Mesenchymal stem cell (in vitro differentiated cells and primary cell): ENCODE measurements at regions not wholly inside any gene's neighbourhood (a gene's known extent, or its start where the extent isn't known, plus 50 kb on each side); places are given as distances from the start of the nearest gene placed in this dataset.

ENCODE experiments used
- DNase-seq: peaks from one replicate; pipeline ENCODE4 v3.0.0-alpha.2; 2013
- H2AFZ ChIP-seq: one replicate; pipeline ENCODE4 v1.6.1; 2013; ENCODE audit warnings: low read depth, mild to moderate bottlenecking, control low read depth, inconsistent platforms, low read length, moderate library complexity
- H2AK5ac ChIP-seq: 2 replicates; pipeline ENCODE4 v1.6.1; 2013; ENCODE audit warnings: low read length, moderate library complexity, mild to moderate bottlenecking, inconsistent platforms; ENCODE audit not compliant: severe bottlenecking
- H2BK120ac ChIP-seq: one replicate; pipeline ENCODE4 v1.6.1; 2013; ENCODE audit warnings: low read depth, mild to moderate bottlenecking, inconsistent platforms, low read length, moderate library complexity
- H2BK12ac ChIP-seq, 2 experiments: one replicate each; pipeline ENCODE4 v1.6.1; 2013; ENCODE audit warnings: inconsistent platforms in 2 of 2, low read length in 2 of 2, mild to moderate bottlenecking in 2 of 2, moderate library complexity in 2 of 2, control low read depth in 1 of 2
- H2BK15ac ChIP-seq: one replicate; pipeline ENCODE4 v1.6.1; 2013; ENCODE audit warnings: mild to moderate bottlenecking, low read depth, inconsistent platforms; ENCODE audit not compliant: poor library complexity, severe bottlenecking
- H2BK5ac ChIP-seq: 2 replicates; pipeline ENCODE4 v1.6.1; 2013; ENCODE audit warnings: low read depth, mild to moderate bottlenecking, low read length, control low read depth, inconsistent platforms; ENCODE audit not compliant: poor library complexity, severe bottlenecking
- H3K14ac ChIP-seq, 2 experiments: one replicate each; pipeline ENCODE4 v1.6.1; 2013; ENCODE audit warnings: inconsistent platforms in 2 of 2, low read length in 2 of 2, control low read depth in 1 of 2, mild to moderate bottlenecking in 1 of 2, moderate library complexity in 1 of 2
- H3K18ac ChIP-seq, 2 experiments: one replicate each; pipeline ENCODE4 v1.6.1; 2013; ENCODE audit warnings: inconsistent platforms in 2 of 2, low read length in 2 of 2, control low read depth in 1 of 2, low read depth in 1 of 2, mild to moderate bottlenecking in 1 of 2
- H3K23ac ChIP-seq, 2 experiments: one replicate each; pipeline ENCODE4 v1.6.1; 2013; ENCODE audit warnings: inconsistent platforms in 2 of 2, low read length in 2 of 2, mild to moderate bottlenecking in 2 of 2, moderate library complexity in 2 of 2, control low read depth in 1 of 2
- H3K27ac ChIP-seq: 2 replicates; pipeline ENCODE4 v1.5.1; 2013; ENCODE audit warnings: mild to moderate bottlenecking, moderate library complexity, low read length, control low read depth, inconsistent platforms; ENCODE audit not compliant: poor library complexity, severe bottlenecking
- H3K27me3 ChIP-seq, 2 experiments: 2 replicates each; pipeline versions ENCODE4 v1.6.1 to v1.7.0; 2013; ENCODE audit warnings: low read length in 2 of 2, mild to moderate bottlenecking in 2 of 2, moderate library complexity in 2 of 2, control low read depth in 1 of 2, inconsistent platforms in 1 of 2; ENCODE audit not compliant: control insufficient read depth in 1 of 2, insufficient read depth in 1 of 2
- H3K36me3 ChIP-seq, 2 experiments: 2 replicates each; pipeline versions ENCODE4 v1.6.1 to v1.7.0; 2013; ENCODE audit warnings: low read length in 2 of 2, control low read depth in 1 of 2, inconsistent platforms in 1 of 2, low read depth in 1 of 2, mild to moderate bottlenecking in 1 of 2; ENCODE audit not compliant: insufficient read depth in 2 of 2, control insufficient read depth in 1 of 2
- H3K4ac ChIP-seq, 2 experiments: one replicate each; pipeline ENCODE4 v1.6.1; 2013; ENCODE audit warnings: inconsistent platforms in 2 of 2, low read length in 2 of 2, mild to moderate bottlenecking in 2 of 2, moderate library complexity in 2 of 2, control low read depth in 1 of 2, low read depth in 1 of 2
- H3K4me1 ChIP-seq: 2 replicates; pipeline ENCODE4 v1.6.1; 2013; ENCODE audit warnings: low read depth, low read length, control low read depth; ENCODE audit not compliant: control insufficient read depth, insufficient read depth
- H3K4me2 ChIP-seq: 2 replicates; pipeline ENCODE4 v1.6.1; 2013; ENCODE audit warnings: low read length, mild to moderate bottlenecking, inconsistent platforms; ENCODE audit not compliant: poor library complexity, severe bottlenecking
- H3K4me3 ChIP-seq, 2 experiments: 2 replicates each; pipeline versions ENCODE4 v1.5.1 to v1.7.0; 2013; ENCODE audit warnings: low read length in 2 of 2, mild to moderate bottlenecking in 2 of 2, control low read depth in 1 of 2, low read depth in 1 of 2; ENCODE audit not compliant: insufficient read depth in 1 of 2
- H3K79me1 ChIP-seq: replicated peaks from 2 replicates; pipeline ENCODE4 v1.6.1; 2013; ENCODE audit warnings: mild to moderate bottlenecking, control low read depth, low read length, inconsistent platforms; ENCODE audit not compliant: poor library complexity, severe bottlenecking
- H3K9ac ChIP-seq: 2 replicates; pipeline ENCODE4 v1.7.0; 2013; ENCODE audit warnings: mild to moderate bottlenecking, low read length, moderate library complexity
- H3K9me3 ChIP-seq: 2 replicates; pipeline ENCODE4 v1.7.0; 2013; ENCODE audit warnings: mild to moderate bottlenecking, low read length; ENCODE audit not compliant: control insufficient read depth
- H4K8ac ChIP-seq: one replicate; pipeline ENCODE4 v1.6.1; 2013; ENCODE audit warnings: inconsistent platforms, mild to moderate bottlenecking, low read length, moderate library complexity
- H4K91ac ChIP-seq: one replicate; pipeline ENCODE4 v1.6.1; 2013; ENCODE audit warnings: mild to moderate bottlenecking, low read length, inconsistent platforms
- WGBS: methylation state at CpG from one replicate; pipeline ENCODE4 v1.1.7; 2013; ENCODE audit warnings: mixed read lengths; 5-methylcytosine and 5-hydroxymethylcytosine counted together

DNA sequence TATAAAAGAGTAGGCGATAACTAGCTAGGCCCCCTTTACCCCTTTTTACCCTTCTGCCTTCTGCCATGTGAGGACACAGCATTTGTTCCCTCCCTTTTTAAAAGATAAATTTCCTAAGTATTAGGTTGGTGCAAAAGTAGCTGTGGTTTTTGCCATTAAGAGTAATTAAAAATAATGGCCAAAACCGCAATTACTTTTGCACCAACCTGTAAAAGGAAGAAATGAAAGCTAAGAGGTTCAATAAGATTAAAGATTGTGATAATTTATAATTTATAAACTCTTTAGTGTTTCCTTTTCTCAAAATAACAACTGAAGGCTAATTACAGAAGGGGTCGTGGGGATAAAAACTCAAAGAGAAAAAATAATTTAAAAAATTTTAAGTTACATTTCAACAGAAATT lies 283.5 kb upstream of the PDZRN3 start:
- Histone ChIP-seq H2BK12ac (no peak overlapping the region), H2BK5ac (no peak overlapping the region), H2AFZ (no peak overlapping the region), H3K9me3 (peaks cover 4% of the 10 kb centered on the region), H3K9ac (no peak overlapping the region), H3K23ac (no peak overlapping the region), H3K14ac (no peak overlapping the region), H3K4me2 (no peak overlapping the region), H4K91ac (no peak overlapping the region), H3K36me3 (no peaks in the 10 kb centered on the region), H3K79me1 (no peaks in the 10 kb centered on the region), H3K4me1 (no peaks in the 10 kb centered on the region), H3K18ac (no peak overlapping the region), H2BK120ac (no peak overlapping the region), H3K27me3 (no peaks in the 10 kb centered on the region), H3K4me3 (no peak overlapping the region), H3K27ac (no peak overlapping the region), H2AK5ac (no peak overlapping the region), H4K8ac (no peak overlapping the region), H2BK15ac (no peak overlapping the region), H3K4ac (no peak overlapping the region)
- no peak for DNase-seq
- WGBS = no CpG with 5 or more reads among the region's 3 CpGs

DNA sequence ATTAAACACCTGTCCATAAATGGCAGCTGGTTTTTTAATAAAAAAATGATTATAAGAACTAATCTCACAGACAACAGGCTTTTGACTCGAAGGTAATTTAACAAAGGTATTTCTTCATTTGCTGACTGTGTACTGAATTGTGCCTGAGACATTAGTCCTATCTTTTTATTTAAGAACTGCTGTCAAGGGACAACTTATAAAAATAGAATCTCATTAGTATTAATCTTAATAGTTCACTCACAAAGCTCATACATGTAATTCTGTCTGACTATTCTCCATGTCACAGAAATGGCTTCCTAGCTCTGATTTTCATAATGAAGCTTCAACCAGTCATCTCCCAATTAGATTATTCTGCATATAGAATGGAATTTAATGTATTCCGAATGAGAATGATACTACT lies 276.9 kb upstream of the PDZRN3 start:
- H3K23ac ChIP-seq = no peak overlapping the region
- no peaks in the 10 kb centered on the region for H3K4me1 ChIP-seq
- 20% methylated on average over 1 of the region's 2 CpGs for WGBS
- no peak overlapping the region for H2AFZ ChIP-seq
- H3K79me1 ChIP-seq = no peaks in the 10 kb centered on the region
- H3K4ac ChIP-seq = no peak overlapping the region
- H3K4me2 ChIP-seq = no peak overlapping the region
- H3K9me3 ChIP-seq = peaks cover 4% of the 10 kb centered on the region
- H2BK15ac ChIP-seq = no peak overlapping the region
- H3K4me3 ChIP-seq = no peak overlapping the region
- no peak overlapping the region for H2BK5ac ChIP-seq
- no peak overlapping the region for H2BK12ac ChIP-seq
- no peak overlapping the region for H3K27ac ChIP-seq
- no peak overlapping the region for H4K8ac ChIP-seq
- no peak overlapping the region for H2AK5ac ChIP-seq
- no peak overlapping the region for H3K9ac ChIP-seq
- no peak overlapping the region for H4K91ac ChIP-seq
- DNase-seq = no peak
- H2BK120ac ChIP-seq = no peak overlapping the region
- H3K14ac ChIP-seq = no peak overlapping the region
- no peaks in the 10 kb centered on the region for H3K27me3 ChIP-seq
- no peak overlapping the region for H3K18ac ChIP-seq
- H3K36me3 ChIP-seq = no peaks in the 10 kb centered on the region

GRCh38 chr3:73894474-73895213 lies 269.9 kb upstream of the PDZRN3 start:
- no peak overlapping the region for H2AFZ ChIP-seq
- H2BK12ac ChIP-seq = no peak overlapping the region
- H3K4ac ChIP-seq = no peak overlapping the region
- H3K36me3 ChIP-seq = no peaks in the 10 kb centered on the region
- H2AK5ac ChIP-seq = no peak overlapping the region
- H3K9ac ChIP-seq = no peak overlapping the region
- no peak overlapping the region for H3K4me3 ChIP-seq
- no peak overlapping the region for H2BK15ac ChIP-seq
- no peaks in the 10 kb centered on the region for H3K27me3 ChIP-seq
- no peaks in the 10 kb centered on the region for H3K9me3 ChIP-seq
- no peak overlapping the region for H2BK120ac ChIP-seq
- no peaks in the 10 kb centered on the region for H3K4me1 ChIP-seq
- no peak overlapping the region for H2BK5ac ChIP-seq
- no peak overlapping the region for H3K27ac ChIP-seq
- 87% methylated on average over 3 of the region's 3 CpGs for WGBS
- H3K4me2 ChIP-seq = no peak overlapping the region
- no peak for DNase-seq
- H4K8ac ChIP-seq = no peak overlapping the region
- no peak overlapping the region for H4K91ac ChIP-seq
- no peak overlapping the region for H3K18ac ChIP-seq
- no peaks in the 10 kb centered on the region for H3K79me1 ChIP-seq
- no peak overlapping the region for H3K14ac ChIP-seq
- H3K23ac ChIP-seq = no peak overlapping the region

DNA sequence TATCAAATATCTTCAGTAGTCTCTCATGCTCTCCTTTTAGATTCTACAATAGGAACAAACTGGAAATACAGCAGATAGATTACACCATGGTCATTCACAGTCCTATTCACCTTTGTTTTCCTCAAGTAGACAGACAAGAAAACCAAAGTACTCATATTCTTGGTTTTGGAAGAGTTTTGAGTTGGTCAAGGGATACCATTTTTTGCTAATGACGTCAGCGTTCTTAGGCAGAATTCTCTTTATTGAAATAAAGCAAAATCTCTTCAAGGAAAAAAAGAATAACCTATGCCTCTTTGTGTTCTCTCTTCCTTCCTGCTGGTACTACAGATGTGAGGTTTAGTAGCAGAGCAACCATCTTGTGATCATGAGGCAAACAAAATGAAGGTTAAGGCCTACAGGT lies 268.3 kb upstream of the PDZRN3 start:
- no peaks in the 10 kb centered on the region for H3K4me1 ChIP-seq
- no peak overlapping the region for H2AK5ac ChIP-seq
- no peaks in the 10 kb centered on the region for H3K36me3 ChIP-seq
- no peak overlapping the region for H3K4ac ChIP-seq
- H3K18ac ChIP-seq = no peak overlapping the region
- H3K27ac ChIP-seq = no peak overlapping the region
- no peaks in the 10 kb centered on the region for H3K9me3 ChIP-seq
- H3K4me2 ChIP-seq = no peak overlapping the region
- WGBS = no CpG with 5 or more reads among the region's 2 CpGs
- no peak overlapping the region for H3K9ac ChIP-seq
- H2BK15ac ChIP-seq = no peak overlapping the region
- H3K14ac ChIP-seq = no peak overlapping the region
- H2AFZ ChIP-seq = no peak overlapping the region
- H3K27me3 ChIP-seq = no peaks in the 10 kb centered on the region
- H3K79me1 ChIP-seq = no peaks in the 10 kb centered on the region
- no peak overlapping the region for H2BK5ac ChIP-seq
- no peak overlapping the region for H3K23ac ChIP-seq
- no peak overlapping the region for H3K4me3 ChIP-seq
- no peak for DNase-seq
- H4K8ac ChIP-seq = no peak overlapping the region
- no peak overlapping the region for H2BK12ac ChIP-seq
- H4K91ac ChIP-seq = no peak overlapping the region
- no peak overlapping the region for H2BK120ac ChIP-seq
